Osteoblast (primary cell): ENCODE measurements at regions not wholly inside any gene's neighbourhood (a gene's known extent, or its start where the extent isn't known, plus 50 kb on each side); places are given as distances from the start of the nearest gene placed in this dataset.

Experiments
- DNase-seq: peaks from one replicate; pipeline ENCODE4 v3.0.0; 2011; ENCODE audit warnings: low spot score, mixed read lengths; ENCODE audit not compliant: insufficient read length; ENCODE audit errors: missing footprints
- H2AFZ ChIP-seq: 2 replicates; pipeline ENCODE4 v1.6.0; 2011; ENCODE audit warnings: mild to moderate bottlenecking, low read length
- H3K27ac ChIP-seq: 2 replicates; pipeline ENCODE4 v1.5.1; 2011; ENCODE audit warnings: mild to moderate bottlenecking, low read depth, low read length, moderate library complexity
- H3K27me3 ChIP-seq: 2 replicates; pipeline ENCODE4 v1.6.0; 2012; ENCODE audit warnings: mild to moderate bottlenecking, control low read depth, inconsistent platforms, low read length, moderate library complexity; ENCODE audit not compliant: insufficient read depth
- H3K36me3 ChIP-seq: 2 replicates; pipeline ENCODE4 v1.5.1; 2011; ENCODE audit warnings: mild to moderate bottlenecking, low read length, control low read depth, moderate library complexity; ENCODE audit not compliant: insufficient read depth
- H3K4me1 ChIP-seq: 2 replicates; pipeline ENCODE4 v1.5.1; 2011; ENCODE audit warnings: mild to moderate bottlenecking, low read length, control low read depth, moderate library complexity; ENCODE audit not compliant: insufficient read depth
- H3K4me2 ChIP-seq: 2 replicates; pipeline ENCODE4 v1.6.0; 2011; ENCODE audit warnings: mild to moderate bottlenecking, low read length; ENCODE audit not compliant: insufficient read depth
- H3K4me3 ChIP-seq: fragments of 200-600 bp; sonication (generic); 3 replicates; pipeline ENCODE4 v1.5.1; 2012; ENCODE audit warnings: mild to moderate bottlenecking, low read length, inconsistent platforms; ENCODE audit not compliant: insufficient read depth
- H3K79me2 ChIP-seq: 2 replicates; pipeline ENCODE4 v1.6.0; 2012; ENCODE audit warnings: mild to moderate bottlenecking, low read length, control low read depth, inconsistent platforms; ENCODE audit not compliant: insufficient read depth
- H3K9me3 ChIP-seq: 2 replicates; pipeline ENCODE4 v1.5.1; 2011; ENCODE audit warnings: low read depth, low read length, control low read depth
- H4K20me1 ChIP-seq: 2 replicates; pipeline ENCODE4 v1.6.0; 2012; ENCODE audit warnings: mild to moderate bottlenecking, low read length, control low read depth; ENCODE audit not compliant: insufficient read depth
- CTCF ChIP-seq: IDR thresholded peaks from 2 replicates; pipeline ENCODE4 v1.5.1; 2011; ENCODE audit warnings: mild to moderate bottlenecking, low read depth, low read length, moderate library complexity; ENCODE audit errors: extremely low read depth

- no peak overlapping the region for H3K27ac ChIP-seq
- H3K27me3 ChIP-seq: peaks cover 49% of the 10 kb centered on the region
- H3K4me2 ChIP-seq: no peak overlapping the region
- H2AFZ ChIP-seq: no peak overlapping the region
- no peaks in the 10 kb centered on the region for H3K79me2 ChIP-seq
- no peak for TF ChIP-seq CTCF
- H4K20me1 ChIP-seq: no peaks in the 10 kb centered on the region
- H3K4me1 ChIP-seq: peaks cover 8% of the 10 kb centered on the region
- no peak overlapping the region for H3K4me3 ChIP-seq
- no peaks in the 10 kb centered on the region for H3K9me3 ChIP-seq
- H3K36me3 ChIP-seq: no peaks in the 10 kb centered on the region
- no peak for DNase-seq
Observed at GRCh38 chr3:10561946-10562560, 56.7 kb upstream of the ATP2B2 start.

- no peak for TF ChIP-seq CTCF
- DNase-seq: no peak
- H3K27ac ChIP-seq: no peak overlapping the region
- H3K79me2 ChIP-seq: no peaks in the 10 kb centered on the region
- no peaks in the 10 kb centered on the region for H3K36me3 ChIP-seq
- H3K4me3 ChIP-seq: no peak overlapping the region
- H4K20me1 ChIP-seq: no peaks in the 10 kb centered on the region
- peaks cover 61% of the 10 kb centered on the region for H3K27me3 ChIP-seq
- no peaks in the 10 kb centered on the region for H3K4me1 ChIP-seq
- H3K9me3 ChIP-seq: no peaks in the 10 kb centered on the region
- no peak overlapping the region for H2AFZ ChIP-seq
- H3K4me2 ChIP-seq: no peak overlapping the region
Observed at GRCh38 chr3:10563396-10563795, 58.0 kb upstream of the ATP2B2 start.

- Histone ChIP-seq H3K4me1 (no peaks in the 10 kb centered on the region), H3K4me3 (no peak overlapping the region), H3K27ac (no peak overlapping the region), H2AFZ (no peak overlapping the region), H3K27me3 (peaks cover 68% of the 10 kb centered on the region), H3K36me3 (no peaks in the 10 kb centered on the region), H3K4me2 (no peak overlapping the region), H3K9me3 (no peaks in the 10 kb centered on the region), H4K20me1 (no peaks in the 10 kb centered on the region), H3K79me2 (no peaks in the 10 kb centered on the region)
- no peak for TF ChIP-seq CTCF
- no peak for DNase-seq
Observed at GRCh38 chr3:10565814-10566213, 60.4 kb upstream of the ATP2B2 start.

- no peaks in the 10 kb centered on the region for H3K79me2 ChIP-seq
- no peak overlapping the region for H3K4me2 ChIP-seq
- peaks cover 75% of the 10 kb centered on the region for H3K27me3 ChIP-seq
- H3K4me3 ChIP-seq: no peak overlapping the region
- TF ChIP-seq CTCF: no peak
- H3K9me3 ChIP-seq: no peaks in the 10 kb centered on the region
- no peak overlapping the region for H2AFZ ChIP-seq
- no peaks in the 10 kb centered on the region for H3K36me3 ChIP-seq
- no peaks in the 10 kb centered on the region for H3K4me1 ChIP-seq
- no peaks in the 10 kb centered on the region for H4K20me1 ChIP-seq
- no peak for DNase-seq
- no peak overlapping the region for H3K27ac ChIP-seq
Observed at GRCh38 chr3:10566451-10566850, 61.1 kb upstream of the ATP2B2 start.
